Stromal cell of bone marrow (primary cell): ENCODE measurements at regions not wholly inside any gene's neighbourhood (a gene's known extent, or its start where the extent isn't known, plus 50 kb on each side); places are given as distances from the start of the nearest gene placed in this dataset.

Experiments
- DNase-seq: peaks from one replicate; pipeline ENCODE4 v3.0.0-alpha.2; 2012; ENCODE audit warnings: low read depth

DNA sequence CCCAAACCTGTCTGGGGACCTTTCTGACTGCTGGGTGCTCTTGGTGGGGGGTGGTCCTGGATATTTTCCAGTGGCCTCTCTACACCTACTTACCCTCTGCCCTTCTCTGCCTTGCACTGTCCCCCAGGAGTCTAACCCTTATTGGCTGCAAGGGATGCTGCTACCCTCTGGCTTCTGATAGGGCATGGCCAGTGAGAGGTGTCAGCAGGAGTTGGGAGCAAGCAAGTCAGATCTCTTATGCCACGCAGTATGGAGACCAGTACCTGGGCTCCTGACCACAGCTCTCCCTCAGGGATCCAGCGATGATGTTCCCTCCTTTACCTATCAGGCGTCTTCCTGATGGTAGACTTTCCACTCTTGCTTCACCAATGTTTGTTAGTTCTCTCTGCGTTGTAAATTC, 373.7 kb downstream of the SOCS6 start:
- no peak for DNase-seq

DNA sequence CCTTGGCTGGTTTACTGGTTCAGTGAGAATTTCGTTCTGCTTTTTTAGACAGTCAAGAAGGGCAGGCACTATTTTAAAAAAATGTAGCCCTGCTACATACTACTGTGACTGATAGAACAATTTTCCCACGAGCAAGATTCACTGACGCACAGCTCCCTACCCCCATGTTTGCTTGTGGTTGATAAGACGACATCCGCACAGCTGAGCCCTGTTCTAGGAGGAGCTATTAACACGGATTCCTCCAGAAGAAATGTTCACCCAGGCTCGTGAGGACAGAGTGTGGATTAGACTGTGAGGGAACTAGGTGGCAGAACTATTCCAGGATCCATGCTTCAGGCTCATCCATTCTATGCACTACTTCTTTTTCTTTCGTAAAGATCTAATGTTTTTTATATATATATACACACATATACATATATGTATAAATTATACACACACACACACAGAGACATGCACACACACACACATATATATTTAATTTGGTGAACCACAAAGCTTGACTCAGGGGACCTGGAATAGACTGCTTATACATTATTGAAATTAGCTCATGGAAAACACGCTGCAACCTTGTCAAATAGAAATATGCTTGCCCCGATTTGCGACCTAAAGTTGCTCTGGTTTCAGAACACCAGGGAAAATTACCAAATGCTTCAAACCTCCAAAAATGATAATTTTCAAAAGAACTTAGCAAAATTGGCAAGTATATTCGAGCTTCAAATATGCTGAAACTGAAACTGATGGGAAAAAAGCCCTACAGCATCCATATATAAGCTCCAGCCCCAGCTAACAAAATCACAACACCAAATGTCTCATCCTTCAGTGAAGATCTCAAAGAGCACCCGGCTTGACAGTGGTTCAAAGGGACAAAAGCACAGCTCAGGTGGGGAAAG, 370.4 kb downstream of the SOCS6 start:
- no peak for DNase-seq

DNA sequence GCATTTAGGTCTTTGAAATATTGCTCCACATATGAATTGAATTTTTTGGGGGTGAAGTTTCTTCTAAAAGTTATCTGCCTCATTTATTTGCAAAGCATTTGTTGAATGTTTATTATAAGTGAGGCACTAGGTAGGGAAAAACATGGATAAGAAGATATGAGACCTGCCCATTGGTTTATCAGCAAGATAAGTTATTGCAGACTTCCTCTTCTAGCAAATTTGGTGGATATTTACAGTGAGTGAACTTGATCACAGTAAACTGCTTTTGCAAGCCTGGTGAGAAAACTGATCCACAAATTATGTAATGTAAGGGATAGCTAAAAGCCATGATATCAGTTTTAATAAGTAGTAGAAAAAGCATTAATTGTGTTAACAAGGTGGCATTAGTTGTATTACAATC, 364.8 kb downstream of the SOCS6 start:
- DNase-seq = no peak

DNA sequence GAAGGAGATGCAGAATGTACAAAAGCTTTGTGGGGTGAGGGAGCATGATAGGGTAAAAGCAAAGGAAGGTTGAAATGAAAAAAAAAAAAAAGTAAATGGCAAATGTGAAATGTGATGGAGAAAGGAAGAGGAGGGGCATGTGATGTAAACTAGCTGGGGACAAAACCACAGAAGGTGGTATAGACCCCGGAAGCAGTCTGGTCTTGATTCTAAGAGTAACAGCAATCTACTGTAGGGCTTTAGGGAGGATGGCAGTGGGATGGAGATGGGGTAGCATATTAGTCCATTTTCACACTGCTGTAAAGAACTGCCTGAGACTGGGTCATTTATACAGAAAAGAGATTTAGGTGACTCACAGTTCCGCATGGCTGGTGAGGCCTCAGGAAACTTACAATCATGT, 362.0 kb downstream of the SOCS6 start:
- DNase-seq = no peak

DNA sequence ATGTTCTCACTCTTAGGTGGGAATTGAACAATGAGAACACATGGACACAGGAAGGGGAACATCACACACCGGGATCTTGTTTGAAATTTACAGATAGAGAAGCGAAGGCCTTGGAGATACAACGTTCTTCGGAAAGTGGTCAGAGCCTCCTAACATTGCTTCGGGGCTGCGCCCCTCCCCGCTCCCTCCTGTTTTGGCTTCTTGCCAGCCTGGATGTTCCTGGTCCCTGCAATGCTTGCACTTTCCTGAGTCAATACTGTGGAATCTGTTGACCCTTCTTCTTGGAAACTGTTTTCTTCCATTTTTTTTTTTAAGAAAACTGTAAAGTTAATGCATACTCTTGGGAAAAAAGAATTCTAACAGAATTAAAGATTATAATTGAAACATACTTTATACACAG, 360.8 kb downstream of the SOCS6 start:
- no peak for DNase-seq

DNA sequence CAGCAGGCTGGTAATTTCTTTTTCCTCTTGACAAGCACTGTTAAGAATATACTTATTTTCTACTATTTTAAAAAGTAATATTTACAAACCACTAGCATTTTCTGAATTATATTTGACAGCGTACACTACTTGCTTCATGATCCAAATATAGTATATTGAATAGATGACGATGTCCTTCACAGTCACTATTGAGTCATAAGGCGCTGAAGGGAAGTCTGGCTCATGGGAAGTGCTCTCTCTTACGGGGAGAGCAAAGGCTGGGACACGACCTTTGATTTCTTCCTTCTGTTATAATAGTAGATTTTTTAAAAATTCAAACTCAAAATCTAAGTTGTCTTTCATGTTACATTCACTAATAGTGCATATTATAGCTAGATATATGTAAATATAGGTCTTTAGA, 357.1 kb downstream of the SOCS6 start:
- no peak for DNase-seq

DNA sequence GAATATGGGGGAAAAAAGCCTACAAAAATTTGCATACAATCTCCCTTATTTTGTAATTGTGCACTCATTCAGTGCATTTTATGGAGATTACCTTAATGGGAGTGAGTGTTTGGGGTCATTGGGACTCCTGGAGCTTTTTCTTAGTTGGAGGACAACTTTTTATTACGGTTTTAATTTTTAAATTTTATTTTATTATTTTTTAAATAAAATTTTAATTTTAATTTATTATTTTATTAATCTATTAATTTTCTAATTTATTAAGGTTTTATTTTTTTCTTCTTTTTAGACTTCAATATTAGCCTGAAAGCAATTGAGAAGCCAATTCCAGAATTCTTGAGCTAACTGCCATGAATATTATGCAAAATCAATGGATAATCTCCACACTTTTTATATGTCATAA, 355.0 kb downstream of the SOCS6 start:
- no peak for DNase-seq

DNA sequence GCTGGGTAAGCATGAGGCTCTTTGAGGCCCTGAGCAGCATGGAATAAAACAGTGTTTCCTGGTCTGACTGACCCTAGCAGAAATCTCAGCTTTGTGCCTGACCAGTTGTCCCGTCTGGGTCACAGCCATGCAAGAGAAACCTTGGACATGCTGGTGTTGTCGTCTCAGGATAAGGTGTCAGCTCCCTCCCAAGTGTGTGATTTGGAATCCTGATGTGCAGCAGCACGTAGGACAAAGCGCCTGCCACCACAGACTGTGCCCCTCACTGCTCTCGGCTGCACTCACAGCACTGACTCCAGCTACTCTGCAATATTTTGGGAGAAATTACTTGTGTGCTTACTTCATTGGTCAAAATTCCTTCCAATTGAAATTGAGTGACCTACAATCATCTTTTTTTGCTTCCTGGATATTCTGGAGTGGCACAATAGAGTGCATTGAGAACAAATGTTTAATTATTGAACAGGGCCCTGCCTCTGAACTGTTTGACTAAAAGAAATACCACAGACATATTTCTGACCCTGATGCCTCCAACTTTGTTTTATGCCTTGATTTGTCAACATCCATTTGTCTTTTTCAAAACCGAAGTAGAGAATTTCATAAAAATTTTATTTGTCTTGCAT, 352.4 kb downstream of the SOCS6 start:
- no peak for DNase-seq

DNA sequence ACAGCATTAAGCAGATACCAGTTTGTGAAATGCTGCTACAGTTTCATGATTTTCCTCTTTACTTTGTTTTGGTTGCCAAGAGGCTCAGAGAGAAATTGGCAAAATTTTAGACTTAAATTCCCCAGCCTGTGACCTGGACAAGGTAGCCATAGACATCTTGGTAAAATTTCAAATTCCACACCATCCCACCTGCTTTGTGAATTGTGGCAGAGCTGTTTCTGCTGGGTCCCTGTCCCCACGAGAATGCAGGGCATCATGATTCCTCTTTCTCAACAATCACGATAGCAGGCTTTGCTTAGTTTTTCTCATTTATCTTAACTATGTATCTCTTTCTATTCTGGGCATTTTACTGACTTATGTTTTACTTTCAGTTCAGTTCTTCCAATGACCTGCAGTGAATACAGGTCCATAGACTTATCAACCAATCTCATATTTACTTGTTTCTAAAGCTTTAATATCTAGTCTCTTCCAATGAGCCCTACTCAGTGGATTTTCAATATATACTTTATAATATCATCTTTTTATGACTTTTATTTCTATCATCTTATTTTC, 351.6 kb downstream of the SOCS6 start:
- no peak for DNase-seq

DNA sequence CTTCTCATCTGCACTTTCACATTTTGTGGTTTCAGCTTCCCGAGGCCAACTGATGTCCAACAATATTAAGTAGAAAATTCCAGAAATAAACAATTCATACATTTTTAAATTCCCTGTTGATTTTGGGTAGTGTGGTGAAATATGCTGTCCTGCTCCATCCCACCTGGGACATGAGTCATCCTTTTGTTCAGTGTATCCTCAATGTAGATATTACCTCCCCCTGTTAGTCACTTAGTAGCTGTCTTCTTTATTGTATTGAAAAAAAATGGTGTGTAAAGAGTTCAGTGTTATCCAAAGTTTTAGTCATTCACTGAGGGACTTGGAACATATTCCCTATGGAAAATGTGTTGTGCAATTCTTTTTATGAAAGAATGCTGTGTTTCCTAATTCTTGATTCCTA, 348.1 kb downstream of the SOCS6 start:
- no peak for DNase-seq

DNA sequence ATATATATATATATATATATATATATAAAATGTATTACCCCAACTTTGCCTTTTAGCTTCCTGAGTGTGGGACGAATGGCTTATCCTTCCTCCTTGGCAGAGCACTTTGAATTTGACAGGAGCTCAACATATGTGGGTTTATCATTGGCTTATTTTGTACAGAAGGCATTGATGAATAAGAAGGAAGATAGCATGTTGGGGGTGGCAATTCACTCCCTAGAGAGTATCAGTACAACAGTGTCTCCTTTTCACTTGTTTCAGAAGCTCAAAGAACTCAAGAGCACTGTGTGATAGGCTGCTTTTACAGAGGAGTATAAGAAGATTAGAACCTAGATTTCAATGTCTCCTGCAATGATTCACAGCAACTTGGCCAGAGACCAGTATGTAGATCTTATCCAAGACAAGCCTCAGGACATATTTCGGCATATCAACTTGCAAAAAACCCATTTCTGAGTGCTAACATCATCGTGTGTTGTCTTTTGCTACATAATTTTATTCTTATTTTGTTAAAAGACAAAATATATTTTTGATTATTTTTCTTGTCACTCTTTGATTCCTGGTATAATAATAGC, 345.8 kb downstream of the SOCS6 start:
- DNase-seq = no peak

DNA sequence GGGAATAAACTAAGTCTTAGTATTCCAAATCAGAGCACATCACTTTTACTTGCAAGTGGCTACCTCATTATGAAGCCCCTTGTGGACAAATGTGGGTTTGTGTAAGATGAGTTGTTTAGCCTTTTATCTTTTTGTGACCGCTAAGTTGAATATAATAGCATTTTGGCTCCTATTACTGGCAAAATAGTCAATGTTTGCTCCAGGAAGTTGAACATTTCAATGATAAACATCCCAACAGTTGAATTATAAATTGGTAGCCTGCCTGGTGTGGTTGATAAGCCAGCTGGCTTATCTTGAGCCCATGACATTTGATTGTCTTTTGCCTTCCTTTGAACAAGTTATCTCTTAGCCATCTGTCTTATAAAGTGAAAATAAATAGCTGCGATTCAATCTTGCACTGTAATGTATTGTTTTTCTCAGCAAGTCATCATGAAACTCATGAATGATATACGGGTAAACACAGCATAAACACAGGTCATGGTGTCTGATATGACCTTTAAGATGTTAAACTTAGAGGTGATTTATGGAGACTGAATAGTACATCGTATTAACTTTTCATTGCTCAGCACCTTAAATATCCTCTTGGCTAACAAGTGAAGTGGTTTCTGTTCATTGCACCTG, 338.4 kb downstream of the SOCS6 start:
- no peak for DNase-seq

DNA sequence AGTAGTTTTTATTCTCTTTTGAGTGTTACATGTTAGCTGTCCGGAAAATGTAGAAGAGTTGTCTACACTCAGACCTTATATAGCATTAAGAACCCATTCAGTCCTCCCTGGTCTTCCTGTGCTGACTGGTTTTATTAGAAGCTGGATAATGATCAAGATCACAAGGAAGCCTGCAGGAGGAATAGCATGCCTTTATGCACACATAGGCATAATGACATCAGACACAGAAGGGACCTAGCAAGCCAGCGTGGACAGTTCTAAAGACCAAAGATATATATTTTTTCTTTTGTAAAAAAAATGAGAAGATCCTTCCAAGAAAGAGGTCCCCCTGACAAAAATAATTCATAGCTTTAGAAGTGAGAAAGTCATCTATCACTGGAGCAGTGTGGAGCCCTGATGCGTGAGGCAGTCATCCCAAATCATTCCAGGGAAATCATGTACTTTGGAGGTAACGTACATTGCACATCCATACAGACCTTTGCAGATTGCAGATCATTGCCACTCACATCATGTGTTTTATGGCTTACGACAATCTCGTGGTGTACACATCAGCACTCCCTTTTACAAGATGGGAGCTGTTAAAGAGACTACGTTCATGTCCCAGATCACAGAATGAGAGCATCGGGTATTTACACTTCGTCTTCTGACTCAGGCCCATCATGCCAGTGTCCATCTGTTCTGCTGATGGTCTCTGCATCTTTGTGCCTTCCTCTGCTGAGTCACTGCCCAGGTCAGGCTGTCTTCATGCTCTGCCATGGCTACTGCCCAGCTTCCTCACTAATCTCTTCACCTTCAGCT, 334.0 kb downstream of the SOCS6 start:
- DNase-seq = no peak

DNA sequence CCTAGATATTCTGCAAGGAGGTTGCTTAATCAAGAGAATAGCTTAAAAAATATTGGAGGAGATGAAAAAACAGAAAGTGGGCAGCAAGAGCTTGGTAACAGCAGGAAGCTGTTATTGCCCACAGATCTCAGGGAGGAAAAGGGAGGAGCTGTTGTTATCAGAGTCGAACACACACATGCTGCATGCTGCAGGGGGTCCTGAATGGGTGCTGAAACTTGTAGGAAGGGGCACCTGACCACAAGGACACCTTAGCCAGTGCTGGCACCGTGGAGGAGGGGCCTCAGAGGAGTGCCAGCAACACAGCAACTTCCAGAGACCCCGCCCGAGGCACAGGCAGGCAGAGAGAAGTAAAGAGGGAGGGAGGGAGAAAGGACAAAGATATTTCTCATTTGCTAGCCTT, 332.9 kb downstream of the SOCS6 start:
- DNase-seq = no peak

DNA sequence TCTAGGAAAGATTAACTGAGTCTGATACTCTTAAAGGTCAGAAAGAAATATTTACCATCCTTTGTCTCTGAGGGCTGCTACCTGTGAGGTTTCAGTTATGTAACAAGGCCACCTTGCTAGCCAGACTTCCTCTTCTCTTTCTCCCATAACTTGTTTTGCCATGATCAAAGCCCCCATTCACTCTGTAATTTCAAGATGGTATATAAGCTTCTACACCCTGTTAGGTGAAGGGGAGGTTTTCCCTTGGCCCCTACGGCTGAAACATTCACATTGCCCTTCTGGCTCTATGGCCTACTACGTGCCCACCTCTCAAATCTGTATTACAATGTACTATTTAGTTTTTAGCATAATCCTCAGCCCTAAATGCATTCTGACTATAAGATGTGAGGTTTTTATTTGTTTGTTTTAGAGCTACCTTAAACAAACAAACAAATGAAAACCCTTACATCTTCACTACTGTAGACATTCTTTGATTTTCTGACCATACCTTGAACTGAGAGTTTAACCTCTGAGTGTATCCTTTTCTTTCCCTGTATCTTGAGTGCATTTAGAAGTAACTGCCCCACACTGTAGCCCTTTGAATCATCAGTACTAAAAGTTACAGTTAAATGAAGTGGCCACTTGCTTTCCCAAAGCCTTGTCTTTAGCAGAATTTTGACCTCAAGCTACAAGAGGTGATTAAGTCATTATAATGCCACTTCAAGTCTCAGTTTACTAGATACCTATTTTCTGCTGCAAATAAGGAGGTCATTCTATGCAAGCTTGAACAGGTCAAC, 332.2 kb downstream of the SOCS6 start:
- DNase-seq = no peak

DNA sequence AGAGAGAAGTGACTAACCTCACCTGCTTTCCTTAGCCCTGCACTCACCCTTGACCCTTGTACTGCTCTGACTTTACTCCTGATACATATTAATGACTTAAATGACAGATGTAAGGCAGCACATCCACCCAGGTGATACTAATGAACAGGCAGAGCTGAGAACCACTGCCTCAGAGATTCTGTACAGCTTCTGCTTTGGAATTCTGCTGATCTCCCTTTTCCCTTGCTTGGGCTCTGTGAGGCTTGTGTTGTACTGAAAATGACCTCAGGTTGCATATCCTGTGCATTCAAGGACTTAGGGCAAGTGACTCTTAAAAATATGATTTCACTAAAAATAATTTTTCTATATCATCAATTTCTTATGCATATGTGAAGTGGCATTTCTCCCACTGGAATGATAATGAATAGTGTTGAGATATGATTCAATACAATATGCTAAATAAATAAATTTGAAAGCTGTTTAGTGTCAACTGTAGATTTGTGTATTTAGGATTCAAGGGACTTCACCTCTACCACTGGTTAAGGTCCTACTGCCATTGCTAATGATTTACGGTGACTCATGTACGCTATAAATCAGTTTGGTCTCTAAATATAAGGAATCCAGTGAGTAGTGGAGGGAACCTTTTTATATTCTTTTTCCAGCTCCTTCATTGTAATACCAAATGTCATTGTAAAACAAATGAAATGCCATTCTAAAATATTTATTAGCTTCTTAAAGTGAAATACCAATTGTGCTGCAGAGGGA, 328.3 kb downstream of the SOCS6 start:
- DNase-seq = no peak

DNA sequence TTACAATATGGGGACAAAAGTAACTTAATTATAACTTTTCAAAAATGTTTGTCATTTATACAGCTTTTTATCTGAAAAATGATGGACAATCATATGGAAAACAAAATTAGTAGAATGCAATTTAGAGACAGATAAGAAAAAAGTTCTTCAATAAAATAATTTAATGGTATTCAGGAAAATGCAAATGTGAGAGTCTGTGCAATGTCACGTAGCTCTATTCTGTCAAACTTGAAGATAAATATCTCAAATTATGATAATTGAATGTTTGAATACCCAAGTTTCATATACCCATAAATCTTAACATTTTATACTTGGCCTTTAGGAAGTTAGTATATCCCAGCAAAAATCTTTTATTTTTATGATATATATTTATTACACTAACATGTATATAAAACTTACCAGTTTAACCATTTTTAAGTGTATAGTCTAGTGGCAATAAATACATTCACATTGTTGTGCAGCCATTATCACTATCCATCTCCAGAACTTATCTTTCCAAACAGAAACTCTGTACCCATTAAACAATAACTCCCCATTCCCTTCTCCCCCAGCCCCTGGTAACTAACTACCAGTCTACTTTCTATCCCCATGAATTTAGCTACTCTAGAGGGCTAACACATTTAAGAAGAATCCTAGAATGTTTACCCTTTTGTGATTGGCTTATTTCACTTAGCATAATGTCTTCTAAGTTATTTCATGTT, 311.5 kb downstream of the SOCS6 start:
- no peak for DNase-seq

DNA sequence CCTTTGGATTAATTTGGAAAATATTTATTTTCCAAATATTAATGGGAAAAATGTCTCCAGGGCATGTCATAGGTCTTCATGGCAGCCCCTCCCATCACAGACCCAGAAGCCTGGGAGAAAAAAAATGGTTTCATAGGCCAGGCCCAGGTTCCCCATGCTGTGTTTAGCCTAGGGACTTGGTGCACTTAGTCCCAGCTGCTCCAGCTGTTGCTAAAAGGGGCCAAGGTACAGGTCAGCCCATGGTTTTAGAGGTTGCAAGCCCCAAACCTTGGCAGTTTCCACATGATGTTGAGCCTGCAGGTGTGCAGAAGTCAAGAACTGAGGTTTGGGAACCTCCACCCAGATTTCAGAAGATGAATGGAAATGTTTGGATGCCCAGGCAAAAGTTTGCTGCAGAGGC, 309.6 kb downstream of the SOCS6 start:
- DNase-seq = no peak

DNA sequence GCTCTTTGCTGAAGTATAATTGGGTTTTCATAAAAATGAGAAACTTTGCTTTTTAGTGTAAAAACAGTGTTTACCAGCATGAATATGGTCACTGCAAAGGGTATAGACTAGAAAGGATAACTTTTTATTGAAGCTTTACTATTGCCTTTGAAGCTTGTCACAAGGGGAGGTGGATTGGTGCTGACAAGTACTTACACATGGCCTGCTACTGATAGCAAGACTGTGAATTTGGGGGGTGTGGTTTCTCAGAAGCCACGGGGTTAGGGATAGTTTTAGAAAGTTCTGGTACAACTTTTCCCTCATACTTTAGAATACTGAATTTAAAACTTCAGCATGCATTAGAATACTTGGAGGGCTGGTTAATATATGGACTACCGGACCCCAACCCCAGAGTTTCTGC, 294.1 kb downstream of the SOCS6 start:
- no peak for DNase-seq

DNA sequence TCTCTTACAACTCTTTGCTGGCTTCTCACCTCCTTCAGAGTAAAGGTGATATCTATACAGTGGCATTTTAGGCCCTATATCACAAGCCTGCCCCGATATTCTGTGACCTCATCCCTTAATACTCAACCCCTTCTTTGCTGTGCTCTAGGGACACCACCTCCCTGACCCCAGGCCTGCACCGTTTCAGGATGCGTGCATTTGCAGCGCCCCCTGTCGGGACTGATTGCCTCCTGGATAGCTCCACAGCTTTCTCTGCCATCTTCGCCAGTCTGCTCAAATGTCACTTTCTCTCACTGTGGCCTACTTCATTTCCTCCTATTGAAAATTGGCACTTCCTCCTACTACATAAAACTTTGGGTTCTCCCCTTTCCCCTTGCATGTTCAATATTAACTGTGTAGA, 289.6 kb downstream of the SOCS6 start:
- DNase-seq = no peak
